Ectodermal cell (in vitro differentiated cells): ENCODE measurements at regions not wholly inside any gene's neighbourhood (a gene's known extent, or its start where the extent isn't known, plus 50 kb on each side); places are given as distances from the start of the nearest gene placed in this dataset.

Source experiments
- H3K27ac ChIP-seq: 2 replicates; pipeline ENCODE4 v1.7.0; 2013; ENCODE audit warnings: mild to moderate bottlenecking, low read depth, low read length; ENCODE audit not compliant: insufficient read depth, poor library complexity, severe bottlenecking
- H3K27me3 ChIP-seq: 2 replicates; pipeline ENCODE4 v1.7.0; 2013; ENCODE audit warnings: mild to moderate bottlenecking, low read length; ENCODE audit not compliant: insufficient read depth, control insufficient read depth, poor library complexity, severe bottlenecking
- H3K36me3 ChIP-seq: one replicate; pipeline ENCODE4 v1.7.0; 2013; ENCODE audit warnings: low read length; ENCODE audit not compliant: control insufficient read depth, insufficient read depth
- H3K4me1 ChIP-seq: one replicate; pipeline ENCODE4 v1.7.0; 2013; ENCODE audit warnings: low read length; ENCODE audit not compliant: control insufficient read depth, insufficient read depth
- H3K4me3 ChIP-seq: 2 replicates; pipeline ENCODE4 v1.7.0; 2013; ENCODE audit warnings: low read depth, low read length, control low read depth; ENCODE audit not compliant: insufficient read depth
- H3K9me3 ChIP-seq: 2 replicates; pipeline ENCODE4 v1.7.0; 2013; ENCODE audit warnings: mild to moderate bottlenecking, low read length, moderate library complexity; ENCODE audit not compliant: control insufficient read depth
- WGBS, 2 experiments: methylation state at CpG; one replicate each; pipeline ENCODE4 v1.1.7; 2013; ENCODE audit warnings: missing lambda C conversion rate in 2 of 2; 5-methylcytosine and 5-hydroxymethylcytosine counted together

GRCh38 chr2:59905731-59906130, 647.7 kb downstream of the BCL11A start:
- 82 to 90% methylated on average over 1 to 2 of the region's 2 CpGs for WGBS, 2 experiments
- Histone ChIP-seq H3K4me3 (no peak overlapping the region), H3K36me3 (no peaks in the 10 kb centered on the region), H3K9me3 (no peaks in the 10 kb centered on the region), H3K27ac (no peak overlapping the region), H3K4me1 (no peaks in the 10 kb centered on the region), H3K27me3 (no peaks in the 10 kb centered on the region)

GRCh38 chr2:59903994-59904544, 649.4 kb downstream of the BCL11A start:
- 93 to 94% methylated on average over 2 to 9 of the region's 9 CpGs for WGBS, 2 experiments
- Histone ChIP-seq H3K36me3 (no peaks in the 10 kb centered on the region), H3K4me3 (no peak overlapping the region), H3K27me3 (no peaks in the 10 kb centered on the region), H3K4me1 (no peaks in the 10 kb centered on the region), H3K27ac (no peak overlapping the region), H3K9me3 (no peaks in the 10 kb centered on the region)

GRCh38 chr2:59900728-59901452, 652.6 kb downstream of the BCL11A start:
- Histone ChIP-seq H3K36me3 (no peaks in the 10 kb centered on the region), H3K4me1 (no peaks in the 10 kb centered on the region), H3K4me3 (no peak overlapping the region), H3K27ac (no peak overlapping the region), H3K27me3 (no peaks in the 10 kb centered on the region), H3K9me3 (no peaks in the 10 kb centered on the region)
- WGBS, 2 experiments = 92 to 97% methylated on average over 6 of the region's 6 CpGs

GRCh38 chr2:59899692-59900091, 653.8 kb downstream of the BCL11A start:
- 91 to 95% methylated on average over 2 to 3 of the region's 3 CpGs for WGBS, 2 experiments
- Histone ChIP-seq H3K27ac (no peak overlapping the region), H3K4me1 (no peaks in the 10 kb centered on the region), H3K27me3 (no peaks in the 10 kb centered on the region), H3K36me3 (no peaks in the 10 kb centered on the region), H3K4me3 (no peak overlapping the region), H3K9me3 (no peaks in the 10 kb centered on the region)

- H3K27me3 ChIP-seq = no peaks in the 10 kb centered on the region
- no peak overlapping the region for H3K4me3 ChIP-seq
- no peaks in the 10 kb centered on the region for H3K36me3 ChIP-seq
- no peaks in the 10 kb centered on the region for H3K4me1 ChIP-seq
- H3K27ac ChIP-seq = no peak overlapping the region
- H3K9me3 ChIP-seq = no peaks in the 10 kb centered on the region
- 93 to 100% methylated on average over 2 to 3 of the region's 3 CpGs for WGBS, 2 experiments
Measured at GRCh38 chr2:59896499-59897245, 656.8 kb downstream of the BCL11A start.

GRCh38 chr2:59893612-59894011, 659.8 kb downstream of the BCL11A start:
- WGBS, 2 experiments = 90 to 95% methylated on average over 2 of the region's 2 CpGs

GRCh38 chr2:59892398-59892797, 661.1 kb downstream of the BCL11A start:
- no peaks in the 10 kb centered on the region for H3K4me1 ChIP-seq
- 71 to 78% methylated on average over 5 of the region's 5 CpGs for WGBS, 2 experiments

More at GRCh38 chr2:59893612-59894011, 659.8 kb downstream of the BCL11A start:
- Histone ChIP-seq H3K27me3 (no peaks in the 10 kb centered on the region), H3K36me3 (no peaks in the 10 kb centered on the region), H3K4me1 (no peaks in the 10 kb centered on the region), H3K27ac (no peak overlapping the region), H3K4me3 (no peak overlapping the region), H3K9me3 (no peaks in the 10 kb centered on the region)

GRCh38 chr2:59889305-59889704, 664.1 kb downstream of the BCL11A start:
- no peaks in the 10 kb centered on the region for H3K9me3 ChIP-seq
- H3K4me1 ChIP-seq = no peaks in the 10 kb centered on the region
- no peaks in the 10 kb centered on the region for H3K36me3 ChIP-seq
- H3K4me3 ChIP-seq = no peak overlapping the region
- H3K27ac ChIP-seq = no peak overlapping the region
- 95 to 97% methylated on average over 8 of the region's 8 CpGs for WGBS, 2 experiments
- no peaks in the 10 kb centered on the region for H3K27me3 ChIP-seq

More at GRCh38 chr2:59892398-59892797, 661.1 kb downstream of the BCL11A start:
- Histone ChIP-seq H3K4me3 (no peak overlapping the region), H3K36me3 (no peaks in the 10 kb centered on the region), H3K27ac (no peak overlapping the region), H3K9me3 (no peaks in the 10 kb centered on the region), H3K27me3 (no peaks in the 10 kb centered on the region)

- 74 to 82% methylated on average over 1 of the region's 1 CpG for WGBS, 2 experiments
- no peak overlapping the region for H3K27ac ChIP-seq
- H3K27me3 ChIP-seq = no peaks in the 10 kb centered on the region
- no peak overlapping the region for H3K4me3 ChIP-seq
- H3K9me3 ChIP-seq = no peaks in the 10 kb centered on the region
- no peaks in the 10 kb centered on the region for H3K4me1 ChIP-seq
- H3K36me3 ChIP-seq = no peaks in the 10 kb centered on the region
Measured at GRCh38 chr2:59888706-59889105, 664.7 kb downstream of the BCL11A start.

- WGBS, 2 experiments = 43 to 46% methylated on average over 3 of the region's 3 CpGs
- Histone ChIP-seq H3K9me3 (no peaks in the 10 kb centered on the region), H3K27me3 (no peaks in the 10 kb centered on the region), H3K4me1 (no peaks in the 10 kb centered on the region), H3K36me3 (no peaks in the 10 kb centered on the region), H3K27ac (no peak overlapping the region), H3K4me3 (no peak overlapping the region)
Measured at GRCh38 chr2:59888015-59888414, 665.4 kb downstream of the BCL11A start.
